WERI-Rb-1 (cell line): ENCODE measurements at regions not wholly inside any gene's neighbourhood (a gene's known extent, or its start where the extent isn't known, plus 50 kb on each side); places are given as distances from the start of the nearest gene placed in this dataset.
"Not testable (repeated sequence)": the region's sequence is repeated elsewhere in the genome, so short reads cannot be mapped to it uniquely, and the experiment has no call there.

Experiments
- DNase-seq: peaks from one replicate; pipeline ENCODE4 v3.0.0-alpha.2; 2020
- H3K27ac ChIP-seq: fragments of 250-450 bp; sonication (Bioruptor Pico); 2 replicates; pipeline ENCODE4 v1.5.1; 2020; ENCODE audit warnings: mild to moderate bottlenecking, moderate library complexity
- H3K27me3 ChIP-seq: fragments of 250-450 bp; sonication (Bioruptor Pico); 2 replicates; pipeline ENCODE4 v1.5.1; 2021; ENCODE audit warnings: mild to moderate bottlenecking, low read depth, moderate library complexity; ENCODE audit not compliant: insufficient read depth, severe bottlenecking
- H3K36me3 ChIP-seq: fragments of 250-450 bp; sonication (Bioruptor Pico); 2 replicates; pipeline ENCODE4 v1.5.1; 2020; ENCODE audit warnings: mild to moderate bottlenecking, moderate library complexity
- H3K4me3 ChIP-seq: 2 replicates; pipeline ENCODE4 v1.5.1; 2011; ENCODE audit warnings: low read depth, mild to moderate bottlenecking, control low read depth, low read length
- H3K9me3 ChIP-seq: fragments of 250-450 bp; sonication (Bioruptor Pico); 2 replicates; pipeline ENCODE4 v1.5.1; 2021; ENCODE audit warnings: mild to moderate bottlenecking, moderate library complexity; ENCODE audit not compliant: severe bottlenecking
- TF ChIP-seq, protein P1 (sequence below): IDR thresholded peaks from 2 replicates; pipeline ENCODE4 v1.5.1; 2011; ENCODE audit warnings: low read depth, mild to moderate bottlenecking, control low read depth, inconsistent platforms, low read length

DNA sequence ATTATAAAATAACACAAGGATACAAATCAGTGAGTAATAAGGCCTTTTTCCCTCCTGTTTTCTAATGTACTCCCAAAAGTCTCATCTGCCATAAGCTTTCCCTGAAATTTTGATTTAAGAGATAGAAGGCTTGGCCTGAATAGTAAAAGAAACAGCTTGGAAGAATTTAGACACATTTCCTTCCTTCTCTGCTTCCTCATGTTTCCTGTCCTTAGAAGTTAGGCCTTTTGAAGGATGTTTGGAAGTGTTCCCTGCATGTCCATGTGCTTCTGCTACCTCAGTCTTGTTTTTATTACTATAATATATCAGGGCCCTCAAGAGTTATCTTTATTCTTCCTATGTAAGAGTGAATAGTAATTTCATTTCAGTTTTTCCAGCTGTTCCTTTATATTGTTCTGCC lies 242.7 kb downstream of the DEPDC1B start:
- no peaks in the 10 kb centered on the region for H3K9me3 ChIP-seq
- no peak for DNase-seq
- TF ChIP-seq, protein P1, sequence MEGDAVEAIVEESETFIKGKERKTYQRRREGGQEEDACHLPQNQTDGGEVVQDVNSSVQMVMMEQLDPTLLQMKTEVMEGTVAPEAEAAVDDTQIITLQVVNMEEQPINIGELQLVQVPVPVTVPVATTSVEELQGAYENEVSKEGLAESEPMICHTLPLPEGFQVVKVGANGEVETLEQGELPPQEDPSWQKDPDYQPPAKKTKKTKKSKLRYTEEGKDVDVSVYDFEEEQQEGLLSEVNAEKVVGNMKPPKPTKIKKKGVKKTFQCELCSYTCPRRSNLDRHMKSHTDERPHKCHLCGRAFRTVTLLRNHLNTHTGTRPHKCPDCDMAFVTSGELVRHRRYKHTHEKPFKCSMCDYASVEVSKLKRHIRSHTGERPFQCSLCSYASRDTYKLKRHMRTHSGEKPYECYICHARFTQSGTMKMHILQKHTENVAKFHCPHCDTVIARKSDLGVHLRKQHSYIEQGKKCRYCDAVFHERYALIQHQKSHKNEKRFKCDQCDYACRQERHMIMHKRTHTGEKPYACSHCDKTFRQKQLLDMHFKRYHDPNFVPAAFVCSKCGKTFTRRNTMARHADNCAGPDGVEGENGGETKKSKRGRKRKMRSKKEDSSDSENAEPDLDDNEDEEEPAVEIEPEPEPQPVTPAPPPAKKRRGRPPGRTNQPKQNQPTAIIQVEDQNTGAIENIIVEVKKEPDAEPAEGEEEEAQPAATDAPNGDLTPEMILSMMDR: no peak

DNA sequence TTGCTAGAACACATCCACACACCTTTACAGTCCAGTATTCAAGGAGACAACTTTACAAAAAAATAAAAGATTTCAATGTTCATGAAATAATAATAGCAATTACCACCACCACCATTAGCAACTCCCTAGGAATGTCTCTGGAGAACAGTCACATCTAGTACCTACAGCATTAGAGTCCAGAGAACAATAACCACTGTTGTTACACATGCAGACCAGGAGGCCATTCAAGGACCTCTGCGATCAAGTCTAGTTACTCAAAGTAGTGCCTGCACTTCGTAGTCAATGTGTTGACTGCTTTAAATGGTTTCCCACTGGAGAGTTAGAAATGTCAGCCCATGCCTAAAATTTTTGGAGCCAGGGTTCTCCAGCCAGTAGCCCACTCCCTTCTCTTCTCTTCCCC lies 244.4 kb downstream of the DEPDC1B start:
- Histone ChIP-seq H3K27ac (no peak overlapping the region), H3K27me3 (no peaks in the 10 kb centered on the region), H3K9me3 (no peaks in the 10 kb centered on the region), H3K4me3 (no peak overlapping the region), H3K36me3 (no peaks in the 10 kb centered on the region)
- TF ChIP-seq, protein P1: no peak
- DNase-seq: no peak

More for the DNA sequence above, 242.7 kb downstream of the DEPDC1B start:
- Histone ChIP-seq H3K27ac (no peak overlapping the region), H3K36me3 (no peaks in the 10 kb centered on the region), H3K27me3 (no peaks in the 10 kb centered on the region), H3K4me3 (no peak overlapping the region)

DNA sequence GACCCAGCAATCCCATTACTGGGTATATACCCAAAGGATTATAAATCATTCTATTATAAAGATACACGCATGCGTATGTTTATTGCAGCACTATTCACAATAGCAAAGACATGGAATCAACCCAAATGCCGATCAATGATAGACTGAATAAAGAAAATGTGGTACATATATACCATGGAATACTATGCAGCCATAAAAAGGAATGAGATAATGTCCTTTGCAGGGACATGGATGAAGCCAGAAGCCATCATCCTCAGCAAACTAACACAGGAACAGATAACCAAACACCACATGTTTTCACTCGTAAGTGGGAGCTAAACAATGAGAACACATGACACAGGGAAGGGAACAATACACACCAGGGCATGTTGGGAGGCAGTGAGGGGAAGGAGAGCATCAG lies 245.7 kb downstream of the DEPDC1B start:
- not testable (repeated sequence) for H3K4me3 ChIP-seq, H3K9me3 ChIP-seq, H3K27me3 ChIP-seq, DNase-seq, H3K36me3 ChIP-seq, H3K27ac ChIP-seq

DNA sequence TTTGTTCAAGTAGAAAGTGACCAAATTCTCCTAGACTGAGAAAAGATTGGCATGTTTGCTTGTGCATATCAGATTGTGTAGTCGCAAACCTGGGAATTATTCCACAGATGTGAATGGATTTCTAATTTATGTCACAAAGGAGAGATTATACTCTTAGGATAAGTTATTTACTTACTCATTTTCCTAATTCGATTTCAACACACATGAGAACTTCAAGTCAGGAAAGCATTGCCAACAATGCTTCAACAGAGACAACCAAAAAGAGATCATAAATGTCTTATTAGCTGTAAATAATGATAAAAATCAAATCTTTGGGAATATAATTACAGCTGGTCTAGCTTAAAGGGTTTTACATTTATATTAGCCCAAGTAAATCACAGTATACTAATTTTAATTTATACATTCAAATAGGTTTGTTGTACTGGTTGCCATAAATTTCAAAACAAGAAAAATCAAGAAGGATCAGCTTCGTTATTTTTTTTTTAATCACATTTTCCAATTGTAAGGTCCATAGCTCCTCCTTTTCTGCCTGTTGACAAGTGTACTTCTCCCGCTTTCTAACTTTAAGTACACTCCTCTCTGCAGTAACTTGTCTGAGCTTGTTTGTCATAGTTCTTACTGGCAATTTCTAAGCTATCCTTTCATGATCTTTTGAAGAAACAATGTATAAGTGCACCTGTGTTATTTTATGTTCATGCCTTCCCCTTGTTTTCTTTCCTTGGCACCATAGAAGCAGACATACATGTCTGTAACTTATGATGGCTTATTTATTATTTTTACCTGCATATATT lies 246.6 kb downstream of the DEPDC1B start:
- Histone ChIP-seq H3K27me3 (no peaks in the 10 kb centered on the region), H3K9me3 (no peaks in the 10 kb centered on the region), H3K4me3 (no peak overlapping the region), H3K27ac (no peak overlapping the region), H3K36me3 (no peaks in the 10 kb centered on the region)
- TF ChIP-seq, protein P1: no peak
- DNase-seq: no peak

DNA sequence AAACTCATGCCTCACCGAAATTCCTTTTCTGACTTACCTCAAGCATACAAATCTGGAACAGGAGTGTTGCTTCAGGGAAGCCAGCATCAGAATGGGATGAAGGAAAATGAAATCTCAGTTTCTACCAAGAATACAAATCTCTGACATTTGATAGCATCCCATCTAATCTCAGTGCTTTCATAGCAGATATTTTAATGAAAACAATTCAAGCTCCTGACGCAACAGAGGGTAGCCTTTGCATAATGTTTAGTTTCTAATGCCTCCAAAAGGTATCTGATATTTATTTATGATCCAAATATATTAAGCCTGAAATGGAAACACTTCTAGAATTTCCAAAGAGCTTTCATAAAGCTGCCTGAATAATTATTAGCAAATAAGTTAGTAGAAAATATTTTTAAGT lies 251.4 kb downstream of the DEPDC1B start:
- no peak for DNase-seq
- TF ChIP-seq, protein P1: no peak
- H3K36me3 ChIP-seq: no peaks in the 10 kb centered on the region
- no peak overlapping the region for H3K4me3 ChIP-seq
- no peaks in the 10 kb centered on the region for H3K9me3 ChIP-seq
- H3K27ac ChIP-seq: no peak overlapping the region
- H3K27me3 ChIP-seq: no peaks in the 10 kb centered on the region

DNA sequence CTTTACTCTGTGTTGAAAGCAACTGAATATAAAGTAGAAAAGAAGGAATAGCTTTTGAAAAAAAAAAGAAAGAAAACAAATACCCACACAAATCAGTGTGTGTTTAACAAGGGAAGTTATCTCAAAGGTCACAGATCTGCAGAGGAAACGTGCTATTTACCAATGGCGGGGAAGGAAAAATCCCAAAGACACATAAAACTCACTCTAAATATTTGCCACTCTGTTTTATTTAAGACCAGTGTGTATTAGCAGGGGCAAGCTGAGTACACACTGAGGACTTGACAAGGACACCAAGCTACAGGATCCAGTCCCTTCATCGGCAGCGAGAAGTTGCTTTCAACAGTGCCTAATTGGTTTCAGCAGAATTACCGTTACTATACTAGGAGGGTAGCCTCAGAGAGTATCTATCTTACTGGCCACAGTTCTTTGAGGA lies 252.5 kb downstream of the DEPDC1B start:
- no peaks in the 10 kb centered on the region for H3K9me3 ChIP-seq
- DNase-seq: no peak
- no peaks in the 10 kb centered on the region for H3K27me3 ChIP-seq
- H3K4me3 ChIP-seq: no peak overlapping the region
- H3K27ac ChIP-seq: no peak overlapping the region
- TF ChIP-seq, protein P1: no peak
- no peaks in the 10 kb centered on the region for H3K36me3 ChIP-seq
